Breast epithelium (tissue), 3 donors: ENCODE measurements at regions not wholly inside any gene's neighbourhood (a gene's known extent, or its start where the extent isn't known, plus 50 kb on each side); places are given as distances from the start of the nearest gene placed in this dataset.

Source experiments
- POLR2AphosphoS5 ChIP-seq, 3 donors: sonication (generic); formaldehyde crosslinking; IDR thresholded peaks; one replicate each; pipeline ENCODE4 v1.6.1; 2017; ENCODE audit warnings: antibody characterized with exemption in 3 of 3
- TF ChIP-seq, protein P1 (sequence below), 3 donors: fragments of 450-650 bp; IDR thresholded peaks; one replicate each; pipeline ENCODE4 v1.5.1; 2016 to 2017; ENCODE audit warnings: antibody characterized with exemption in 3 of 3, mild to moderate bottlenecking in 3 of 3, moderate library complexity in 3 of 3

DNA sequence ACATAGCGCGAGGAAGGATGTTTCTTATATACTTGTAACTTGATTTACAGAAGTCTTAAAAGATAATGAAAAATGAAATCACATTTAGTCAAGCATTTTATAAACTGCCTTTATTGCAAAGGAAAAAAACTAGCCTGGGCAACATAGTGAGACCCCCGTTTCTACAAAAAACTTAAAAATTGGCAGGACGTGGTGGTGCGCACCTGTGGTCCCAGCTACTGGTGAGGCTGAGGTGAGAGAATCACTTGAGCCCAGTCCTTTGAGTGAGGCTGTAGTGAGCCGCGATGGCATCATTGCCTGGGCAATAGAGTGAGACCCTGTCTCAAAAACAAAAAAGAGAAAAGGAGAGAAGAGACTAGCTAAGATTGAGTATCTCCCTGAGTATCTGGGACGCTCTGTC is 145.2 kb upstream of the CIBAR2 start:
- TF ChIP-seq, protein P1, sequence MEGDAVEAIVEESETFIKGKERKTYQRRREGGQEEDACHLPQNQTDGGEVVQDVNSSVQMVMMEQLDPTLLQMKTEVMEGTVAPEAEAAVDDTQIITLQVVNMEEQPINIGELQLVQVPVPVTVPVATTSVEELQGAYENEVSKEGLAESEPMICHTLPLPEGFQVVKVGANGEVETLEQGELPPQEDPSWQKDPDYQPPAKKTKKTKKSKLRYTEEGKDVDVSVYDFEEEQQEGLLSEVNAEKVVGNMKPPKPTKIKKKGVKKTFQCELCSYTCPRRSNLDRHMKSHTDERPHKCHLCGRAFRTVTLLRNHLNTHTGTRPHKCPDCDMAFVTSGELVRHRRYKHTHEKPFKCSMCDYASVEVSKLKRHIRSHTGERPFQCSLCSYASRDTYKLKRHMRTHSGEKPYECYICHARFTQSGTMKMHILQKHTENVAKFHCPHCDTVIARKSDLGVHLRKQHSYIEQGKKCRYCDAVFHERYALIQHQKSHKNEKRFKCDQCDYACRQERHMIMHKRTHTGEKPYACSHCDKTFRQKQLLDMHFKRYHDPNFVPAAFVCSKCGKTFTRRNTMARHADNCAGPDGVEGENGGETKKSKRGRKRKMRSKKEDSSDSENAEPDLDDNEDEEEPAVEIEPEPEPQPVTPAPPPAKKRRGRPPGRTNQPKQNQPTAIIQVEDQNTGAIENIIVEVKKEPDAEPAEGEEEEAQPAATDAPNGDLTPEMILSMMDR (IDR thresholded peaks at IDR 0.05), result no peak
- TF ChIP-seq POLR2AphosphoS5 (IDR thresholded peaks at IDR 0.05), result no peak
